Medulla oblongata (tissue), 1 donor: ENCODE measurements at regions not wholly inside any gene's neighbourhood (a gene's known extent, or its start where the extent isn't known, plus 50 kb on each side); places are given as distances from the start of the nearest gene placed in this dataset.
"Not testable (repeated sequence)": the region's sequence is repeated elsewhere in the genome, so short reads cannot be mapped to it uniquely, and the experiment has no call there.

Experiments used
- DNase-seq: peaks from one replicate; pipeline ENCODE4 v3.0.0-alpha.2; 2015; ENCODE audit errors: extremely low spot score

DNA sequence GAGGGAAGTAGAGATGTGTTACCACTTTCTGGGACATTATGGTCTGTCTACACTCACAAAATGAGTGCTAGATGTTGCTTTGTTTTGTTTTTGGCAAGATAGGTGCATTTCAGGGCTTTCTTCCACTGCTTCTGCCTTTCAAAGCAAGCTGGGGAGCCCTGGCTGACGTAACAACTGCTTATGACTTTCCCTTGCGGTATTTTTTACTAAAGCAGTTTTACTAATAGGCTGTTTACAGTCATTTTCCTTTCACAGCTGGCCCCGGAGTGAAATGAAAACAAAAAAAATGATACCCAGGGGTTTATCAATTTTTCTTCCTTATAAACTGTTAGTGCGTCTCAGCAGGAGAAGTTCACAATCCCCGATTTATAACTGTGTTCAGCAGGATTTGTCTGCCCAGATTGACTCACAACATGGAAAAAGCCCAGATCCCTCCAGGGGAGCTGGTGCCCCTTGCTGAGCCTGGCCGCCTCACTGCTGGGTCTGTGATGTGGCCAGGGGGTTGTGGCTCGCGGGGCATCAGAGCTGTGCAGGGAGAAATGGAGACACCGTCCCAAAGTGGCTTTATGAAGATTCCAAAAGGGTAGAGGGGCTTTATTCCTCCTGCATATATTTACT, 184.4 kb upstream of the HS3ST3A1 start:
- peak; percentile 9 for DNase-seq

DNA sequence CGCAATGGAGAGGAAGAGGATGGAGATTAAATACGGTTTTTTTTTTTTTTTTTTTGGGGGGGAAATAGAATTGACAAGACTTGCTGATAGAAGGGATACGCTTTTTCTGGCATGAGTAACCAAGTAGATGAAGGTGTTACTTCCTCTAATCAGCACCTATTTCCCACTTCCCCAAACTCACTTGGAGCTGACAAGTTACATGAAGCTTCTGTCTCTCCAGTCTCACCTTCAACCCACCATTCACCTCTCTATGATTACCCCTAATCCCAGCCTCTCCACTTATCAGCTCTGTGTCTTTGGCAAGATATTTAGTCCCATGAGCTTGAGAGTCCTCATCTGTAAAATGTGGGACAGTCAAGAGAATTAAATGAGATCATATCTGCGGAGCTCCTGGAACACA, 185.9 kb upstream of the HS3ST3A1 start:
- no peak for DNase-seq

DNA sequence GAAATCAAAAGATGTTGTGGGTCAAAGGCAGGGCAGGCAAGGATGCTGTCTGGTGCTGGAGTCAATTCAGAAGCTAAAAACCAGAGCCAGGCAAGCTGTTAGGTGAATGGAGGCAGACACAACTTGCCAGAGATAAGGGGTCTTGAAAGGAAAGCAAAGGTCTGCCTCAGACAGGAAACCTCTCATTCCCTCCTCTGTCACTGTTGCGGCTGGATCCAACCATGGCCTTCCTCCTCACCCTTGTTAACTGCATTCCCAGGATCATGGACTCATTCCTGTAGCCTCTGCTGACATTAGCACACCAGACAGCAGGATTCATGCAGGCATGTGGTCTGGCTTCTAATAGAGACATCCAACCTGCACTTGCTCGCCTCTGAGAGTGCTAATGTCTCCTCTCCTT, 186.7 kb upstream of the HS3ST3A1 start:
- no peak for DNase-seq

DNA sequence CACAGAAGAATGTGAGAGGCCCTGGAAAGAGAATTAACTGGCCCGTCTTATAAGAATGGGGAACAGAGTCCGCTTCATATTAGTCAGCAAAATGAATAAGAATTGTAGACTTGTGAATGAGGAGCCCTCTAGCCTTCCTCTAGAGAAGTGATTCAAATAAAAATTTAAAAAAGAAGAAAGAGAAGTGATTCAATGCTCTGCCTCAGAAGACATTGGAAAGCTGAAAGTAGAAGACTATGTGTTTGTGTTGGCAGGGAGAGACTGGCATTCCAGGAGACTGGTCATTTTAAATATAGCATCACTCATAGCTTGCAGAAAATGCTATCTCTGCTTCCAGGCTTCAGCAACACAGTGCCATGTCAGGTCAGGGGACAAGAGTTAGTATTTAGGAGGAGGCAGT, 190.6 kb upstream of the HS3ST3A1 start:
- no peak for DNase-seq

DNA sequence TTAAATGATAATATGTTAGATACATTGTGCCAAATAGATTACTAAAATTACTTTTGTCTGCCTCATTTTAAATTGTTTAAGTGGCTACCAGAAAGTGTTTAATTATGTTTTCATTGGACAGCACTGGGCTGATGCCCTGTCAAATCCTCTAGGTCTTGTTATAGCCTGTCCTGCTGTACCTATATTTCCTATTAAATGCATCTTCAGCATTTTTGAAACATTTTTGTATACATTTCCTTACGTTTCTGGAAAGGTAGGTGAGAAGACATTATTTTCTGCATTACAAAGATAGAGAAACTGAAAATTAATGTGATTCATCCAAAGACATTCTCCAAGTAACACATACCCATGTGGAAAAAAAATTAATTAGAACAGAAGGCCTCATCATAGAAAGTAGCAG, 192.2 kb upstream of the HS3ST3A1 start:
- no peak for DNase-seq

DNA sequence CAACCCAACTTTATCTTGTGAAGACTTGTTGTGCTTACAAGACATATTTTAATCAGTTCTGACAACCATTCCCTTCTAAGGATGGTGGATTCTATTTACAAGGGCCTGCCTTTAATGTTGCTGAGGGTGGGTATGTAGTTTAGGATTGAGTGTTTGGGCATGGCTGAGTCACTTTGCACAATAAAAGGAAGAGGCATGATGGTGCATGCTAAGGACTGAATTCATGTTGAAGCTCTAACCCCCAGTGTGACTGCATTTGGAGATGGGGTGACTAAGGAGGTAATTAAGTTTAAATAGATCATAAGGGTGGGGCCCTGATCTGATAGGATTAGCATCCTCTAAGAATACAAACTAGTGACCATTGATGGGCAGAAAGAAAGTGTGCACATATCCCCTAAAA, 196.1 kb upstream of the HS3ST3A1 start:
- no peak for DNase-seq

DNA sequence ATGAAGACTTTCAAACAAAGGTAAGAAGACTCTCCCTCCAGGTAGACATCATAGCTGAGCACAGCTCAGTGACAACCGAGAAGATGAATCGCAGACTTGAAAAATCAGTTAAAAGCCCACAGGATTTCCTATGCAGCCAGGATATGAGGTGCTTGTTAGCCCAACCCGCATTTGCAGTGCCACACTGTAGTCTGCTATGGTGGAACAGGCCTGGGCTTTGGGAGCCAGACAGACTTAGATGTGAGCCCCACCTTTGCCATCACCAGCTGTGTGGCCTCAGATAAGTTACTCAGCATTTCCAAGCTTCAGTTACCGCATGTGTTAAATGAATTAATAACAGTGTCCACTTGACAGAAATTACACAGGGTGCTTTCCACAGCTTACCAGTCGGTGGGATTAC, 204.4 kb upstream of the HS3ST3A1 start:
- no peak for DNase-seq

DNA sequence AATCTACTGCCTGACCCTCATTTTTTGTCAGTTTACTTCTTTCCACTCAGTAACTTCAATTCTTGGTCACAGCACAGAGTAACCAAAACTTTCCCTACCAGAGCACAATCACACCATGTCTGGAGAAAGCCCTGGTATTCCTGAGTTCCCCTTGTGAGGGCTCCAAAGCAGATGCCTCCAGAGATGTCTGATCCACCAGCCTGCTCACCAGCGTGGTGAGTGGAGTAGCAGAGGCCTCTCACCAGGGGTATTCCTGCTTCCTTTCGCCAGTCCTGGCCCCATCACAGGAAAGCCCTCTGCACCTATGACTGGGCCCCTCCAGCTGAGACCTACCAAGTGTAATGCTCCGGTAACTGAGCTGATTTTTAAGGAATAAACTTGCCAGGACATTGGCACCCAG, 205.4 kb upstream of the HS3ST3A1 start:
- no peak for DNase-seq

DNA sequence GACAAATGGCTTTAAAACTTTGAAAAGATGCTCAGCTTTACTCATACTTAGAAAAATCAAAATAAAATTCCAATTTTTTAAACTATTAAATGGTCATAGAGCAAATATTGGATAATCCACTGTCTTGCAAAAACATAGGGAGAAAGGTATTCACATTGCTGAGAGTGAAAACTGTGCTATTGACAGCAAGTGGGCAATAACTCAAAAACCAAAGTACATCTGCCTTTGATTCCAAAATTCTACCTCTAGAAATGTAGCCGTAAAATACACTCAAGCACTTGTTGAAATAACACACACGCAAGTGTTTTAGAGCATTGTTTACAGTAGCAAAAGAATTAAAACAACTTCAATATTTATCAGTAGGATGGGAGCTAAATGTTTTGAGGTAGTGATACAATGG, 210.6 kb upstream of the HS3ST3A1 start:
- no peak for DNase-seq

DNA sequence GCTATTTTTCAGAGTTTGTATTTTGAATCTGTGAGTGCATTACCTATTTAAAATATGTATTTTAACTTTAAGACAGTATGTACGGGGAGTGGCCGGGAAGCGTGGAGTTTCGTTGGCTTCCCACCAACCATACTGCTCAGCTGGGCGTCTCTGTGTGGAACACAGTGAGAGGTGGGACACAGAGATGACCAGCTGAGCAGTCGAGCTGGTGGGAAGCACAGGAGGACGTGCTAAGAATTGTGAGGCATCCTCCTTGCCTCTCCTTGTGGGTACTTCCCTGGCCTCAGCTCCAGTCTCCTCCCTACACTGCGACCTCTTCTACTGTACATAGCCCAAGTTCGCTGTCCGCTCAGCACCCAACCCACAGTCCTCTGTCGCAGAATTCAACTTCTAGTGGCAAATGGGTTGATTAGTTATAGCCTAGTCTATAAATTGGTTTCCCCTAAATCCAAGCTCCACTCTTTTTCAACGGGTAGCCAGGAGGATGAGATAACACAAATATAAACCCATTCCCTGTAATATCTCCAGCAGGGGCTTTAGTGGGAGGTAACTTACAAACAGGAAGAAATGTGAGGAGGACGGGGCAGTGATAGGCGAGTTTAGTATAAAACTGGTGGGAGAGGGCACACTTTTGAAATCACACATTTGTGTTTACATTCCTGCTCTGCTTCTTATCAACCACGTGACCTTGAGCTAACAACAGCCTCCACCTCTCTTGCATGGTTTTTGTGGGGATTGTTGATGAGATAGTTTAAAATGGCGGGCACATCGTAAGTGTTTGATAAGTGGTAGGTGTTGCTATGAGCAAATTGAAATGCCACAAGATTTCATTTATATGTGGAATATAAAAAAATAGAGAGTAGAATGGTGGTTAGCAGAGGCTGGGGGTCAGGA, 211.9 kb upstream of the HS3ST3A1 start:
- DNase-seq = no peak

DNA sequence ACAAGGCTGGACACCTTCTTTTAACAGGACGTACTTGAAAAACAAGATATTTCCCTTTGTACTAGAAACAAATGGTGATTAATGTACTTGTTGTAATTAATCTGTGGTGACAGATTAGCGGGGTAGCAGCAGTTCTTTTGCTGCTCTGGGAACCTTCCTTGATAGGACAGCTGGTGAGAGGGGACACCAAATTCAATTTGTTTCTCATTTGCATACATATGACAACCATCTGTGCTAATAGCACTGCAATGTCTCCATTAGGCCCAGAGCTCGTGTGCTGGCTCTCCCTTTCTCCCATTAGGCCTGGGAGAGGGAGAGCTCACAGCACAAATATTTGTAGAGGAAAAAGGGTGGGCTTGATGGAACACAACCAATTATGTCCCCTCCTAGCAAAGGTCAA, 221.0 kb upstream of the HS3ST3A1 start:
- DNase-seq = no peak

DNA sequence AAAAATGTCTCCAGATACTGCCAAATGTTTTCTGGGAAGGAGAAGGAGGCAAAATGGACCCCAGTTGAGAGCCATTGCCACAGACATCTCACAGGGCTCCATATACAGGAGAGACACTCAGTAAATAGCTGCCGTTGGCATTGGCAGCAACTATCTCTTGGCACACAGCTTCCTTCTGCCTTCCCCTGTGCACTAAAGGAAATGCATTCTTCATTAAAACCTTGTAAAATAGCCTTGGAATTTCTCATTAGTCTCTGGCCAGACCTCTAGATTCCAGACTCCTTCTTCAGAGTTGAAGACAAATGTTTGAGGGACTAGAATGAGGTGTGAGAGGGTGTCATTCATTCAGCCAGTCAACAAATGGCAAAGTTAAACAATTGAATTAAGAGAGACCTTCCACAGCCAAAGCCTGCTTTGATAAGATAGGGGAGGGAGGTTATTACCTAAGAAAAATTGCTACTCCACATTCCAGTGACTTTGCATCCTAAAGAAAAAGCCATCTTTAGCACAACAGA, 223.9 kb upstream of the HS3ST3A1 start:
- DNase-seq = no peak

DNA sequence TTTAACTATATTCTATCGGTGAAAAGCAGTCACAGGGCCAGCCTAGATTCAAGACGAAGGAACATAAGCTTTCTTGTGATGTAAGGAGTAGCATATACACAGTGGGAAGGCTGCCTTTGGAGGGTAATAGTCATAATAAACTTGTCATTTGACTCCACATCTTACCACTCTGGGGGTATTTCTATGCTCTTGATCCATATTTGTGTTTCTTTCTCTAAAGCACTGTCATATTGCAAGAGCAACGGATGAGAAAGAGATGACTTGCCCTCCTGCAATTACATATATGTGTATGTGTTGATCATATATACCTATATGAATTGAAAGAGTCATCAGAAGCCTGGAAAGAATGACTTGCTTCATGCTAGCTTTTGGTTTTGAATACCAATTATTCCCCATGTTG, 225.4 kb upstream of the HS3ST3A1 start:
- no peak for DNase-seq

DNA sequence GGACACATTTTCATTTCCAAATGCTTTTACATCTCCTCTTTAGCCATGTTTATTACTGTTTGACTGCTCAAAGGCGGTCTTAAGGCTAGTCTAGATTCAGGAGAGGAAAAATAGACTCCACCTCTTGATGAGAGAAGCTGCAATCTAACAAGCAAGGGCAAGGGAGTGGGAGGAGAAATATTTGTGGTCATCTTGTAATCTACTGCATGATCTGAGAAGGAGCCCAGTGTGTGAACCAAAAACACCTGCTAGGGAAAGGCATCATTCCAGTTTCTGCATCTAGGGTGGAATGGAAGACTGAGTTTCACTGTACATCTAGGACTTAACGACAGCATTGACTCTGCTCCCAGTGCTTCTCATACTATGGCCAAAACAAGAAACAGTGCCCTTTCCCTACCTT, 232.2 kb upstream of the HS3ST3A1 start:
- no peak for DNase-seq

DNA sequence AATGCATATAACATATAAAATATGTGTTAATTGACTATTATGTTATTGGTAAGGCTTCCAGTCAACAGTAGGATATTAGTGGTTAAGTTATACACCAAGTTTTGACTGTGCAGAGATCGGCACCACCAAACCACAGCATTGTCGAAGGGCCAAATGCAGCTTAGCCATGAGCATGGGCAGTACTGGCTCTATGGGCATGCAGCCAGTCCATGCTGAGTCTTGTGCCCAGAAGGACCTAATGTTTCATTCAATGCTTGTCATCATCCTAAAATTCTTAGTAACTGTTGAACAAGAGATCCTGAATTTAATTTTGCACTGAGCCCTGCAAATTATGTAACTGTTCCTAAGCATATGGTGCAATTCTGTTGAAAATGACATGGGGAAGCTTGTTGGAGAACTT, 233.4 kb upstream of the HS3ST3A1 start:
- DNase-seq = peak; percentile 9

DNA sequence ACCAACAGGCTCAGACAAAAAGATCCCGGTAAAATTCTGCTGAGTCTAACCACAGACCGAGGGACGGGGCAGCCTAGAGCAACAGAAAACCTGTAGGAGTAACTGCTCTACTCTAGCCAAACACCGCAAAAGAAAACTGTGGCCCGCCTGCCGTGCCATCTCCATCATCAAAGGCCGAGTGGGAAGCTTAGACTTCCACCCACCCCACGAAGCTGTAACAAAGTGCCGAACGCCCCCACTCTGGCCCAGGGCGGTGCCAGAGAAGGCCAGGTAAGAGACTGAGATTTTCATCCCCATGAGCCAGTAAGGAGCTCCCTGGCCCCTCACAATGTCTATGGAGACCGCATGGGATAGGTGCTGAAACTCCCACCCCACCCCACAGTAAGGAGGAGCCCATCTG, 231.9 kb upstream of the COX10 start:
- no peak for DNase-seq

DNA sequence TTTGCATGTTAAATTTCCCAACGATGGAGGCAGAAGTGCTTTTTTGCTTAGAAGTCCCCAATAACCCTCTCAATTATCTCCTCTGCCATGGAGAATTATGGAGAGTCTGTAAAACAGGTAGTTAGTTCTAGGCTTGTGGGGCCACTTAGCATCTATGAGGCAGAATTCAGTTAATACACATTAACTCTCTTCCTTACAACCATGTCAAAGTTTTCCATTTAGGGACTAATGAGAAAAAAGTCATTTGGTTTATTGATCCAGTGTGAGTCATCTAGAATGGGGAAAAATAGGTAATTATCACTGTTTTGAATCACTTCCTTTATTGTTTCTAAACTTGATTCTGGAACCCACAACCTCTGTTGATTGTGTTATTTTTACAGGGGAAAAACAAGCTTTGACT, 229.1 kb upstream of the COX10 start:
- DNase-seq = no peak

DNA sequence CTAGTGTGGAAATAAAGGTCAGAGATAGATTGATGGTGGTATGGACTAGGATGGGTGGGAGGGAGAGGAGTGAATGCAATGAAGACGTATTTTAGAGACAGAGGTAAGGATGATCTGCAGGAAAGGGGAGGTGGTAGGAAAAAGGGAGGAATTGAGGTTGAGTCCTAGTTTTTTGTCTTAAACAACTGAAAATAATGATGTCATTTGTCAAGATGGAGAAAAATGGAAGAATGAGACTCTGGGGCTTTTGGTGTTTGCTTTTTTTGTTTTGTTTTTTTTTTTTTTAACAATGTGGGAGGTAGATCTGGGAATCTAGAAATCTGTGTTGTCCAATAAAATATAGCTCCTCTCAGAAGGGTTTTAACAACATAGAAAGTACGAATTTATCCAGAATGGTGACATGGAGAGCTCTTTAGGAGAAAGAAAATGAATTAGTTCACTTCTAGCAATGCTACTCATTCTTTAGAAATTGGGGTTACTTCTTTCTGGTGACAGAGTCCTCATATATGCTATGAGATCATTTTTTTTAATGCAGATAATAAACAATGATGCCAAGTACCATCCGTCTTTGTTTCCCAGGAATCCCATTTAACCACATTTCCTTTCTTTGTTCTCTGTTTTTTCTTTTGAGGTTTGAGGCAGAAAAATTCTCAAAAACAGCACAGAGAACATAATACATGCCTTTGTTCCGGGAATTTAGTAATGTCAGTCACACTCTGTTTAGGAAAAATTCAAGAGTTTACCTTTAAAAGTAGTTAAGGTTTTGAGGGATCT, 225.3 kb upstream of the COX10 start:
- DNase-seq = no peak

DNA sequence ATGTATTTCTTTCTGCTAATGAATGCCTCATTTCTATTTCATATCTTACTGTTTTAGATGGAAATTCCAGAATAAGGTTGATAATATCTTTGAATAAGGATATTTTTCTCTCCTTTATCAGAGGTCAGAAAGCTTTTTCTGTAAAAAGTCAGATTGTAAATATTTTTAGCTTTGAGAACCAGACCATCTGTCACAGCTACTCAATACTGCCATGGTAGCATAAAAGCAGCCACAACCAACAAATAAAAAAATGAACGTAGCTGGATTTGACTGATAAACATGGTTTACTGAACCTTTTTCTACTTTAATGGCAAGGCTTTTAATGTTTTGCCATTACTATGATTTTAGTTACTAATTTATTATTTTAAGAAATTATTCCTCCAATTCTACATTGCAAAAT, 217.4 kb upstream of the COX10 start:
- no peak for DNase-seq

DNA sequence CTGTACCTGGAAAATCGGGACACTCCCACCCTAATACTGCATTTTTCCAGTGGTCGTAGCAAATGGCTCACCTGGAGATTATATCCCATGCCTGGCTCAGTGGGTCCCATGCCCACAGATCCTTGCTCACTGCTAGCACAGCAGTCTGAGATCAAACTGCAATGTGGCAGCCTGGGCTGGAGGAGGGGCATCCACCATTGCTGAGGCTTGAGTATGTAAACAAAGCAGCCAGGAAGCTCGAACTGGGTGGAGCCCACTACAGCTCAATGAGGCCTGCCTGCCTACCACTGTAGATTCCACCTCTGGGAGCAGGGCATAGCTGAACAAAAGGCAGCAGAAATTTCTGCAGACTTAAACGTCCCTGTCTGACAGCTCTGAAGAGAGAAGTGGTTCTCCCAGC, 213.6 kb upstream of the COX10 start:
- DNase-seq = not testable (repeated sequence)

DNA sequence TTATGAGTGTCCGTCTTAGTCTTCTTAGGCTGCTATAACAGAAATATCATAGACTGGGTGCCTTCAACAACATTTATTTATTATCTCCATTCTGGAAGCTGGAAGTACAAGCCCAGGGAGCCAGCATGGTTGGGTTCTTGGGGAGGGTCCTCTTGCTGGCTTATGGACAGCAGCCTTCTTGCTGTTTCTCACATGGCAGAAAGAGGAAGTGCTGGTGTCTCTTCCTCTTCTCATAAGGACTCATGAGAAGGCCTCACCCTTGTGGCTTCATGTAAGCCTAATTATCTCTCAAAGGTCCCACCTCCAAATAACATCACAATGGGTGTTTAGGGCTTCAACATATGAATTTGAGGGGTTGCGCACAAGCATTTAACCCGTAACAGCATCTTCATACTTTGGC, 207.0 kb upstream of the COX10 start:
- peak; percentile 29 for DNase-seq

DNA sequence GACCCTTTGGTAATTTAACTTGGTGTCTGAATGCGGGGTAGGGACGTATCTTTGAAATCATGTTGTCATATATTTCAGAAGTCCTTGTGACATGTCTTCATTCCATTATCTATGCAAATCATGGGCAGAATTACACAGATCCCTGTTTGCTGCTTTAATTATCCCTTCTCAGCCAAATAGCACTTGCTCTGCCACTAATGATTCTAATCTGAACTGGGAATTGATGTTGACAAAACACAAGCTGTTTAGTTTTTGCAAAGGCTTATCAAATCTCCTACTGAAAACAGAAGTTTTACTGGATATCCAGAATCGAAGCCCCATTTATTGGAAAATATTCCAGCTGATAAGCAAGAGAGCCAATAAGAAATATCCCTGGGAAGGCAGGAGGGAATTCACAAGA, 205.9 kb upstream of the COX10 start:
- DNase-seq = no peak

DNA sequence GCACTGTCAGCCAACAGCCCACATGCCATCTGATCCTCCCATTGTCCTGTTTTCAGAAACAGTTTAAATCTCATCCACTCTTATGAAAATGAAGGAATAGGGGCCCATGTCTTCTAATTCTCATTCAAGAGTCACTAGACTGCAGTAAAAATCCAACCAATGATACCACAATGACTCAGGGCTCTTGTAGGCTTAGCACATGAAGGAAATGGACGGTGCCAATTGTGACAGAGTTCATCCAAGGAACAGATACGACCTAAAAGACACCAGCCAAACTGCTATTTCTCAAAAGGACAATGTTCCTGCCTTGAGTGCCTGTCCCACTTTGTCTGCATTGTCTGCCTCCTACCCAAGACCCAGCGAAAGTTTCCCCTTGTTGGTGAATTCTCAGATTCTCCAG, 204.8 kb upstream of the COX10 start:
- DNase-seq = peak; percentile 27
